Breast epithelium (tissue), 4 donors: ENCODE measurements at regions not wholly inside any gene's neighbourhood (a gene's known extent, or its start where the extent isn't known, plus 50 kb on each side); places are given as distances from the start of the nearest gene placed in this dataset.
A peak's percentile ranks its signal among the peaks of the same experiment; 100 is the strongest.

ENCODE experiments used
- DNase-seq, 2 donors: peaks; one replicate each; pipeline ENCODE4 v3.0.0-alpha.2; 2019; ENCODE audit warnings: low spot score in 2 of 2
- H3K27ac ChIP-seq, 2 donors: fragments of 200-600 bp; sonication (generic) in 1 of 2; one replicate each; pipeline ENCODE4 v1.5.1; 2016 to 2019; ENCODE audit warnings: mild to moderate bottlenecking in 1 of 2
- H3K27me3 ChIP-seq, 2 donors: fragments of 200-600 bp; sonication (generic) in 1 of 2; one replicate each; pipeline versions ENCODE4 v1.5.1 to v1.6.0; 2017 to 2019; ENCODE audit warnings: control low read depth in 1 of 2, mild to moderate bottlenecking in 1 of 2
- H3K36me3 ChIP-seq: fragments of 200-600 bp; one replicate; pipeline ENCODE4 v1.5.1; 2019
- H3K4me1 ChIP-seq, 2 donors: fragments of 200-600 bp; sonication (generic); one replicate each; pipeline ENCODE4 v1.5.1; 2016 to 2019; ENCODE audit warnings: control low read depth in 1 of 2
- H3K4me3 ChIP-seq, 3 donors: fragments of 200-600 bp; sonication (generic); 1 replicate in 2 of 3; 2 replicates in 1 of 3; pipeline ENCODE4 v1.5.1; 2016 to 2019; ENCODE audit warnings: mild to moderate bottlenecking in 3 of 3, moderate library complexity in 2 of 3
- H3K9me3 ChIP-seq, 2 donors: fragments of 200-600 bp; sonication (generic) in 1 of 2; one replicate each; pipeline ENCODE4 v1.5.1; 2016 to 2019; ENCODE audit warnings: control low read depth in 1 of 2
- POLR2A ChIP-seq: fragments of 450-650 bp; IDR thresholded peaks from one replicate; pipeline ENCODE4 v1.6.1; 2016; ENCODE audit warnings: antibody characterized with exemption, mild to moderate bottlenecking, moderate library complexity
- POLR2AphosphoS5 ChIP-seq, 3 donors: sonication (generic); formaldehyde crosslinking; IDR thresholded peaks; one replicate each; pipeline ENCODE4 v1.6.1; 2017; ENCODE audit warnings: antibody characterized with exemption in 3 of 3
- intact Hi-C: fragments of 100-400 bp; cut with DNase I; formaldehyde crosslinking; loops from one replicate; pipeline ENCODE4 v1.15.1; 2023; ENCODE audit warnings: low total_unique reads
- TF ChIP-seq, protein P1 (sequence below), 3 donors: fragments of 450-650 bp; IDR thresholded peaks; one replicate each; pipeline ENCODE4 v1.5.1; 2016 to 2017; ENCODE audit warnings: antibody characterized with exemption in 3 of 3, mild to moderate bottlenecking in 3 of 3, moderate library complexity in 3 of 3

- TF ChIP-seq POLR2AphosphoS5 (IDR thresholded peaks at IDR 0.05): no peak
- TF ChIP-seq POLR2A: no peak
- TF ChIP-seq, protein P1, sequence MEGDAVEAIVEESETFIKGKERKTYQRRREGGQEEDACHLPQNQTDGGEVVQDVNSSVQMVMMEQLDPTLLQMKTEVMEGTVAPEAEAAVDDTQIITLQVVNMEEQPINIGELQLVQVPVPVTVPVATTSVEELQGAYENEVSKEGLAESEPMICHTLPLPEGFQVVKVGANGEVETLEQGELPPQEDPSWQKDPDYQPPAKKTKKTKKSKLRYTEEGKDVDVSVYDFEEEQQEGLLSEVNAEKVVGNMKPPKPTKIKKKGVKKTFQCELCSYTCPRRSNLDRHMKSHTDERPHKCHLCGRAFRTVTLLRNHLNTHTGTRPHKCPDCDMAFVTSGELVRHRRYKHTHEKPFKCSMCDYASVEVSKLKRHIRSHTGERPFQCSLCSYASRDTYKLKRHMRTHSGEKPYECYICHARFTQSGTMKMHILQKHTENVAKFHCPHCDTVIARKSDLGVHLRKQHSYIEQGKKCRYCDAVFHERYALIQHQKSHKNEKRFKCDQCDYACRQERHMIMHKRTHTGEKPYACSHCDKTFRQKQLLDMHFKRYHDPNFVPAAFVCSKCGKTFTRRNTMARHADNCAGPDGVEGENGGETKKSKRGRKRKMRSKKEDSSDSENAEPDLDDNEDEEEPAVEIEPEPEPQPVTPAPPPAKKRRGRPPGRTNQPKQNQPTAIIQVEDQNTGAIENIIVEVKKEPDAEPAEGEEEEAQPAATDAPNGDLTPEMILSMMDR (IDR thresholded peaks at IDR 0.05): peak; percentile 47 to 78 (median 62)
Measured at GRCh38 chr3:157572559-157573270, 69.5 kb upstream of the VEPH1 start.

DNA sequence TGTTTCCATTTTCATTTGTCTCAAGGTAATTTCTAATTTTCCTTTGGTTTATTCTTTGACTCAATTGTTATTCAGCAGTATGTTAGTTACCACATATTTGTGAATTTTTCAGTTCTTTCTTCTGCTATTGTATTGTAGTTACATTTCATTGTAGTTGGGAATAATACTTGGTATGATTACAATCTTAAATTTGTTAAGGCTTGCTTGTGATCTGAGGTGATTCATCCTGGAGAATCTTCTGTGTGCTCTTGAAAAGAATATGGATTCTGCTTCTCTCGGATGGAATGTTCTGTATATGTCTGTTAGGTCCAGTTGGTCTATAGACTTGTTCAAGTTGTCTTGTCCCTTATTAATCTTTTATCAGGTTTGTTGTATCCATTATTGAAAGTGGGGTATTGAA is 63.4 kb upstream of the VEPH1 start:
- Histone ChIP-seq H3K9me3 (no peaks in the 10 kb centered on the region), H3K27ac (no peak overlapping the region), H3K27me3 (no peaks in the 10 kb centered on the region), H3K36me3 (no peaks in the 10 kb centered on the region), H3K4me1 (no peaks in the 10 kb centered on the region), H3K4me3 (no peak overlapping the region)
- DNase-seq: no peak
- intact Hi-C loops: loop anchor here (10.0 kb wide), 1 partner anchor 1338 kb away; no protein-coding TSS in a partner anchor
- TF ChIP-seq, protein P1 (IDR thresholded peaks at IDR 0.05): no peak
- no peak for TF ChIP-seq POLR2AphosphoS5 (IDR thresholded peaks at IDR 0.05)

More at GRCh38 chr3:157572559-157573270, 69.5 kb upstream of the VEPH1 start:
- no peak overlapping the region for H3K27ac ChIP-seq
- no peak overlapping the region for H3K4me3 ChIP-seq
- H3K4me1 ChIP-seq: no peaks in the 10 kb centered on the region
- DNase-seq: no peak
- H3K9me3 ChIP-seq: no peaks in the 10 kb centered on the region
- H3K27me3 ChIP-seq: no peaks in the 10 kb centered on the region
- no peaks in the 10 kb centered on the region for H3K36me3 ChIP-seq
- intact Hi-C loops: no loop called here

DNA sequence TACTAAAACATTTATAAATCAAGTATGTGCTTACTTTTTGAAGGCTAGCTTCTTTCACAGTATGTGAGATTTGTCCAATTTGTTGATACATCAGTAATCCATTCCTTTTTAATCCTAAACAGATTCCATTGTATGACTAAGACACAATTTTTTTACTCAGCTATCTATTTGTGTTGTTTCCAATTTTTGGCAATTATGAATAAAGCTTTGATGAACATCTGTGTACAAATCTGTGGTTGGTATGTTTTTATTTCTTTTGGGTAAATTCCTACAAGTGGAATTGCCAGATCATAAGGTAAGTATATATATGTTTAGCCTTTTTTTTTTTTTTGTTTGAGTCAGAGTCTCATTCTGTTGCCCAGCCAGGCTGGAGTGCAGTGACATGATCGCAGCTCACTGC is 56.2 kb upstream of the VEPH1 start:
- Histone ChIP-seq H3K36me3 (peaks cover 6% of the 10 kb centered on the region), H3K4me1 (no peaks in the 10 kb centered on the region), H3K4me3 (no peak overlapping the region), H3K9me3 (no peaks in the 10 kb centered on the region), H3K27ac (no peak overlapping the region), H3K27me3 (no peaks in the 10 kb centered on the region)
- DNase-seq: no peak
- TF ChIP-seq POLR2A (no peak), POLR2AphosphoS5 (IDR thresholded peaks at IDR 0.05) (no peak)
- TF ChIP-seq, protein P1 (IDR thresholded peaks at IDR 0.05): no peak
- intact Hi-C loops: no loop called here
